ENCODE measurements at regions not wholly inside any gene's neighbourhood (a gene's known extent, or its start where the extent isn't known, plus 50 kb on each side); places are given as distances from the start of the nearest gene placed in this dataset.

GRCh38 chr2:195488567-195488966 is 168.5 kb upstream of the SLC39A10 start:
- intact Hi-C loops (cut with DNase I): no loop called here
- no peaks in the 10 kb centered on the region for H3K27me3 ChIP-seq (ENCODE audit: control insufficient read depth, insufficient read depth, low read length)
- H3K4me1 ChIP-seq (ENCODE audit: control insufficient read depth in 2 of 3, insufficient read depth in 2 of 3, low read depth in 1 of 3, low read length in 3 of 3): no peaks in the 10 kb centered on the region
- no peak overlapping the region for H3K4me3 ChIP-seq (ENCODE audit: low read length in 3 of 3)
- H3K36me3 ChIP-seq (ENCODE audit: control insufficient read depth in 2 of 3, insufficient read depth in 3 of 3, low read length in 3 of 3): no peaks in the 10 kb centered on the region
- H3K9me3 ChIP-seq (ENCODE audit: control insufficient read depth in 2 of 3, insufficient read depth in 1 of 3, low read length in 3 of 3): no peaks in the 10 kb centered on the region
- H3K27ac ChIP-seq (ENCODE audit: low read depth in 2 of 2, low read length in 2 of 2): no peak overlapping the region
- FAIRE-seq: no peak
- TF ChIP-seq, protein P1, sequence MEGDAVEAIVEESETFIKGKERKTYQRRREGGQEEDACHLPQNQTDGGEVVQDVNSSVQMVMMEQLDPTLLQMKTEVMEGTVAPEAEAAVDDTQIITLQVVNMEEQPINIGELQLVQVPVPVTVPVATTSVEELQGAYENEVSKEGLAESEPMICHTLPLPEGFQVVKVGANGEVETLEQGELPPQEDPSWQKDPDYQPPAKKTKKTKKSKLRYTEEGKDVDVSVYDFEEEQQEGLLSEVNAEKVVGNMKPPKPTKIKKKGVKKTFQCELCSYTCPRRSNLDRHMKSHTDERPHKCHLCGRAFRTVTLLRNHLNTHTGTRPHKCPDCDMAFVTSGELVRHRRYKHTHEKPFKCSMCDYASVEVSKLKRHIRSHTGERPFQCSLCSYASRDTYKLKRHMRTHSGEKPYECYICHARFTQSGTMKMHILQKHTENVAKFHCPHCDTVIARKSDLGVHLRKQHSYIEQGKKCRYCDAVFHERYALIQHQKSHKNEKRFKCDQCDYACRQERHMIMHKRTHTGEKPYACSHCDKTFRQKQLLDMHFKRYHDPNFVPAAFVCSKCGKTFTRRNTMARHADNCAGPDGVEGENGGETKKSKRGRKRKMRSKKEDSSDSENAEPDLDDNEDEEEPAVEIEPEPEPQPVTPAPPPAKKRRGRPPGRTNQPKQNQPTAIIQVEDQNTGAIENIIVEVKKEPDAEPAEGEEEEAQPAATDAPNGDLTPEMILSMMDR (IDR thresholded peaks at IDR 0.05; ENCODE audit: borderline replicate concordance, extremely low read depth, insufficient read depth): no peak
- DNase-seq: no peak
- H3K9ac ChIP-seq (ENCODE audit: low read length in 3 of 3): no peak overlapping the region

- no peaks in the 10 kb centered on the region for H3K27me3 ChIP-seq (ENCODE audit: control insufficient read depth, insufficient read depth, low read length)
- H3K27ac ChIP-seq (ENCODE audit: low read depth in 2 of 2, low read length in 2 of 2): no peak overlapping the region
- TF ChIP-seq, protein P1 (IDR thresholded peaks at IDR 0.05; ENCODE audit: borderline replicate concordance, extremely low read depth, insufficient read depth): no peak
- intact Hi-C loops (cut with DNase I): no loop called here
- H3K9me3 ChIP-seq (ENCODE audit: control insufficient read depth in 2 of 3, insufficient read depth in 1 of 3, low read length in 3 of 3): no peaks in the 10 kb centered on the region
- no peaks in the 10 kb centered on the region for H3K4me1 ChIP-seq (ENCODE audit: control insufficient read depth in 2 of 3, insufficient read depth in 2 of 3, low read depth in 1 of 3, low read length in 3 of 3)
- FAIRE-seq (no peak), DNase-seq (no peak)
- H3K4me3 ChIP-seq (ENCODE audit: low read length in 3 of 3): no peak overlapping the region
- H3K36me3 ChIP-seq (ENCODE audit: control insufficient read depth in 2 of 3, insufficient read depth in 3 of 3, low read length in 3 of 3): no peaks in the 10 kb centered on the region
- no peak overlapping the region for H3K9ac ChIP-seq (ENCODE audit: low read length in 3 of 3)
Observed at GRCh38 chr2:195486987-195487644, 169.9 kb upstream of the SLC39A10 start.

DNA sequence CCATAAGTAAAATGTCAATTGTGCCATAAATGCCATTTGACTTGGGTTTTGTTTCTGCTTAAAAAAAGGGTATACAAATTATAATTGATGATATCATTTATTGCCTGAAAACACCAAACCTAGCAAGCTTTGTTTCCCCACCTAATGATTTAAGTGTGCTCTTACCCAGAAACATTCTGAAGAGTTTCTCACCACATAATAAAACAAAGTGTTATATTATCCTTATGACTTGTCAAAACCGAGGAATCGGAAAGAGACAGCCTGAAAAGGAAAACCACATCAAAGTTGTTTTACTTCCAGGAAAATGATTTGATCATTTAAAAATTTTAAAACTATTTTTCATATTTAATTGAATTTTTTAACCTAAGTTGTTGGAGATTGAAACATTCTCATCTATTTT is 170.5 kb upstream of the SLC39A10 start:
- Histone ChIP-seq H3K27ac (ENCODE audit: low read depth in 2 of 2, low read length in 2 of 2) (no peak overlapping the region), H3K9ac (ENCODE audit: low read length in 3 of 3) (no peak overlapping the region), H3K36me3 (ENCODE audit: control insufficient read depth in 2 of 3, insufficient read depth in 3 of 3, low read length in 3 of 3) (no peaks in the 10 kb centered on the region), H3K4me3 (ENCODE audit: low read length in 3 of 3) (no peak overlapping the region), H3K4me1 (ENCODE audit: control insufficient read depth in 2 of 3, insufficient read depth in 2 of 3, low read depth in 1 of 3, low read length in 3 of 3) (no peaks in the 10 kb centered on the region), H3K9me3 (ENCODE audit: control insufficient read depth in 2 of 3, insufficient read depth in 1 of 3, low read length in 3 of 3) (no peaks in the 10 kb centered on the region), H3K27me3 (ENCODE audit: control insufficient read depth, insufficient read depth, low read length) (no peaks in the 10 kb centered on the region)
- no peak for DNase-seq
- TF ChIP-seq, protein P1 (IDR thresholded peaks at IDR 0.05; ENCODE audit: borderline replicate concordance, extremely low read depth, insufficient read depth): no peak
- intact Hi-C loops (cut with DNase I): no loop called here
- FAIRE-seq: no peak

GRCh38 chr2:195482010-195482409 is 175.0 kb upstream of the SLC39A10 start:
- H3K36me3 ChIP-seq (ENCODE audit: control insufficient read depth in 2 of 3, insufficient read depth in 3 of 3, low read length in 3 of 3): no peaks in the 10 kb centered on the region
- FAIRE-seq (no peak), DNase-seq (no peak)
- TF ChIP-seq, protein P1 (IDR thresholded peaks at IDR 0.05; ENCODE audit: borderline replicate concordance, extremely low read depth, insufficient read depth): no peak
- no peak overlapping the region for H3K9ac ChIP-seq (ENCODE audit: low read length in 3 of 3)
- no peaks in the 10 kb centered on the region for H3K4me1 ChIP-seq (ENCODE audit: control insufficient read depth in 2 of 3, insufficient read depth in 2 of 3, low read depth in 1 of 3, low read length in 3 of 3)
- no peak overlapping the region for H3K27ac ChIP-seq (ENCODE audit: low read depth in 2 of 2, low read length in 2 of 2)
- intact Hi-C loops (cut with DNase I): no loop called here
- H3K27me3 ChIP-seq (ENCODE audit: control insufficient read depth, insufficient read depth, low read length): no peaks in the 10 kb centered on the region
- H3K4me3 ChIP-seq (ENCODE audit: low read length in 3 of 3): no peak overlapping the region
- H3K9me3 ChIP-seq (ENCODE audit: control insufficient read depth in 2 of 3, insufficient read depth in 1 of 3, low read length in 3 of 3): no peaks in the 10 kb centered on the region
